HG02571 (cell line): ENCODE measurements at regions not wholly inside any gene's neighbourhood (a gene's known extent, or its start where the extent isn't known, plus 50 kb on each side); places are given as distances from the start of the nearest gene placed in this dataset.
A peak's percentile ranks its signal among the peaks of the same experiment; 100 is the strongest.

Experiments
- ATAC-seq: cut with Tn5 transposase; IDR thresholded peaks from one replicate; pipeline ENCODE4 v1.9.1; 2021; ENCODE audit warnings: mild to moderate bottlenecking, moderate library complexity; ENCODE audit not compliant: unreplicated experiment

- no peak for ATAC-seq
These were observed 362.3 kb upstream of the MTPN start for GRCh38 chr7:136339464-136339863.

DNA sequence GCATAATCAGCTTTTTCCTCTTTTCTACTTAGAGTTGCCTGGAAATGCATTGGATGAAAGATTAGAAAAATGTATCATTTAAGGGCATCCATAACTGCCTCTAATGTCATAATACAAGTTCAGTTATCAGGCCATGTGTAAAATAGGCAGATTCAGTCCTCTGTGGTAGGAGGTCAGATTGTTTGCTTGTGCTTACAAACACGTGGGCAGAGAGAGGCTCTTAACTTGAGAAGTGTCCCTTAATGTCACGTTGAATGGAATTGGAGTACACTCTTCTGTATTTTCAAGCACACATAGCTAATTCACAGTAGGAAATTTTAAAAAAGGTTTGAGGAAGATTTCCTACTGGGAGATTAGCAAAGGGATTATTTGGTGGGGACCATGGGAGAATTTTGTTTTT lies 359.8 kb upstream of the MTPN start:
- no peak for ATAC-seq

- ATAC-seq, result no peak
These were observed 356.5 kb upstream of the MTPN start for GRCh38 chr7:136333636-136334035.

GRCh38 chr7:136326045-136326609 lies 349.0 kb upstream of the MTPN start:
- no peak for ATAC-seq

GRCh38 chr7:136325578-136325977 lies 348.4 kb upstream of the MTPN start:
- no peak for ATAC-seq

GRCh38 chr7:136325027-136325426 lies 347.9 kb upstream of the MTPN start:
- no peak for ATAC-seq

GRCh38 chr7:136324073-136324704 lies 347.0 kb upstream of the MTPN start:
- ATAC-seq, result no peak

- no peak for ATAC-seq
These were observed 335.4 kb upstream of the MTPN start for GRCh38 chr7:136312592-136312991.

- ATAC-seq, result no peak
These were observed 332.2 kb upstream of the MTPN start for GRCh38 chr7:136309407-136309806.

GRCh38 chr7:136308230-136308629 lies 331.1 kb upstream of the MTPN start:
- ATAC-seq, result no peak

DNA sequence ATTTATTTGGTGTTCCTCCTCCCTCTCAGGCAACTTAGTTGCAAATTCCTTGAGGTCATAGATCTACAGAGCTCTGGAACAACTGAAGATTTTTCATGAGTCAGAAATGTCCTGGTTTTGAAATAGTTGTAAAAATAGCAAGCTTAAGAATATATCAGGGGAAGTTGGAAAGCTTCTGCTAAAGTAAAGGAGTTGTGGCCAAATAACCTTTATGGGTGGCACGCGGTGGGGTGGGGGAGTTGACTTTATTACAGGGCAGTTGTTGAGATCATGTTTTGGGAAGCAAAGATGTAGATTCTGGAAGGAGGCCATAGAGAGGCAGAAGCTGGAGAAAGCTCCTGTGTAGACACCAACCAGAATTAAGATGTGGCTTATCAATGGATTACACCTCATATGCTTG lies 326.0 kb upstream of the MTPN start:
- ATAC-seq, result no peak

GRCh38 chr7:136302049-136302448 lies 324.9 kb upstream of the MTPN start:
- no peak for ATAC-seq

DNA sequence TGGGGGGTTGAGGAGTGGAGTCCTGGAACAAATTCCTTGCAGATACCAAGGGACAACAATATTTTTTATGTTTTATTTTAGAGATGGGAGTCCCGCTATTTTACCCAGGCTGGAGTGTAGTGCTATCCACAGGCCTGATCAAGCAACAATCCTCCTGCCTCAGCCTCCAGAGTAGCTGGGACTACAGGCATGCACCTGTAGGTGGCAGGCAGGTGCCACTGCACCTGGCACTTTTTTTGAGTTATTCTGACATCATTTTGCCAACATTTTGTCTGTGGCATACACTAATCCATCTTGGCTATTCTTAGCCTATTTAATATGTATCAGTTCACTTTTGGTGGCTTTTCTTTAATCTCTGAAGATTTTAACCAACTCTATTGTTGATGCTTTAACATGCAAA lies 317.8 kb upstream of the MTPN start:
- ATAC-seq, result no peak

DNA sequence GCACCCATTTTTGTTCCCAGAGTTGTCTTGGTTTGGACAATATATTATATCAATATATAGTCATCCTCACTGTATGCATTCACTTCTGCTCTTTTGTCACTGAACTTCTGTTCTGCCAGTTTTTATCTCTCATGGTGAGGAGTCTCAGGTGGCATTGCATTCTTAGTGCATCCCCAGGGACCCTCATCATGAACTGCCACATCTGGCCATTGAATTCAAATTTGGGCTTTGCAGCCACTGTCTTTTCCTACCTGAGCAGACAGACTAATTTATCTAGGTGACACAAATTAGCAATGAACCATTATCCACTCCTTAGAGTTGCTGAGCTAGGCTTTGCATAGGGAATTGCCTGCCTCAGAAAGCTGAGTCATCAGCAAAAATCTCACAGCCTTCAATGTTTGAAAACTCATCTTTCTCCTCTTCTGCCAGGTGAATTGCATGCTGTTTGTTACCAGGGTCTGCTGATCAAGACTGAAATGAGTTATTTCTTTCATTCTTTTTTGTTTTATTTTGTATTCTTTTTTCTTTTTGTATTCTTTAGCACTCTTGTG lies 316.8 kb upstream of the MTPN start:
- no peak for ATAC-seq

GRCh38 chr7:136293272-136293671 lies 316.1 kb upstream of the MTPN start:
- peak; percentile 81 for ATAC-seq

- no peak for ATAC-seq
These were observed 315.2 kb upstream of the MTPN start for GRCh38 chr7:136292365-136292764.

GRCh38 chr7:136290351-136290750 lies 313.2 kb upstream of the MTPN start:
- ATAC-seq, result no peak

- no peak for ATAC-seq
These were observed 300.9 kb upstream of the MTPN start for GRCh38 chr7:136278057-136278456.

DNA sequence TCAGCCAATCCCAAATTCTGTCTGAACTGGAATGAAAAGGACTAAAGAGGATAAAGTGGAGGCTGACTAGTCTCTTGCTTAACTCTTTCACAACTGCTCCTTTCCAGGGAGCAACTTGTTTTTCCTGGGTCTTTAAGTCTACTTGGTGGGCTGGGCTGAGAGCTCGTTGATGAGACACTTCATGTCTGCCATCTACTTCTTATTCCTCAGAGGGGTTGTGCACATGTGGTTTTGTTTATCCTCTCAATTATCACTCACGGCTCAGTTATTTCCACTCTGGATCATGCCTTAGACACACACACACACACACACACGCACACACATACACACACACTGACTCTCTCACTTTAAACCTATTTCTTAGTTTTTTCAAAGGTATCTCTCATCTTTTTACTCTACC lies 298.6 kb upstream of the MTPN start:
- no peak for ATAC-seq

DNA sequence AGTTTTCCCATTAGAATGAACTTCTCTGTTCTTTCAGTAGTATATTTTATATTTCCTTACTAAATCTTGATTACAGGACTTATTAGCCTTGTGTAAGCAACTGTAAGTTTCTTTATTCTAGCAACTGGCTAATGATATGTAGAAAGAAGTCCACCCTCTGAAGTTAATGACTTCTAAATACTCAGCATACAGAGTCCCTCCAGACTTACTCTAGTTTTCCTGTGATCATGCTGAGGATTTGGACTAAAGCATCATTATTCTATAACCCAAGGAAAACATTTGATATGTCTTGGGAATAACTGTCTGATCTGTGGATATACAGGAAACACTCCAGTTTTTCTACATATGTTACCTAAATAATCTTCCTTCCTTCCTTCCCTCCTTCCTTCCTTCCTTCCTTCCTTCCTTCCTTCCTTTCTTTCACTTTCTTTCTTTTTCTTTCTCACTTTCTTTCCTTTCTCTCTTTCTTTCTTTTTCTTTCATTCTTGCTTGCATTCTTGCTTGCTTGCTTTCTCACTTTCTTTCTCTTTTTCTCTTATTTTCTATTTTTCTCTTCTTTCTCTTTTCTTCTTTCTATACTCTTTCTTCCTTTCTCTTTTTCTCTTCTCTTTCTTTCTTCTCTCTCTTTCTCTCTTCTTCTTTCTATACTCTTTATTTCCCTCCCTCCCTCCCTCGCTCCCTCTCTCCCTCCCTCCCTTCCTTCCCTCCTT lies 297.6 kb upstream of the MTPN start:
- no peak for ATAC-seq

DNA sequence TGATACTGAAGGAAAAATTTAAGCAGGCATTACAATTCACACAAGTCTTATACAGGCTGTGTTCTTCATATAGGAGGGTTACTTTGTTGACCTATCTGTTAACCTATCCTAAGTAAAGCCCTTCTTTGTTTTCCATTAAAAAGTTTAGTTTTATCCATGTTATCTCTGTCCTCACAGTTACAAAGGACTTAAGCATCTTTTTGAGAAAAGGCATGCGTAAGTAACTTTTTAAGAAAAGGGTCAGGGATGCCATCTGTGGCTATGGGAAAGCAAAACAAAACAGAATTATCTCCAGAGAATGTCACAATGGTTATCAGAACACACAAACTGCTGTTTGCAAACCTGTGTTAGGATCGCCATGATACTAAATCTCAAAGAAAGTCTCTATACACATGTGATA lies 295.8 kb upstream of the MTPN start:
- ATAC-seq, result no peak

- ATAC-seq, result no peak
These were observed 290.7 kb upstream of the MTPN start for GRCh38 chr7:136267822-136268221.
